GM12865 (cell line): ENCODE measurements at regions not wholly inside any gene's neighbourhood (a gene's known extent, or its start where the extent isn't known, plus 50 kb on each side); places are given as distances from the start of the nearest gene placed in this dataset.

Experiments used
- DNase-seq: peaks from one replicate; pipeline ENCODE4 v3.0.0; 2010; ENCODE audit warnings: low read depth
- H3K4me3 ChIP-seq: 2 replicates; pipeline ENCODE4 v1.5.1; 2011; ENCODE audit warnings: mild to moderate bottlenecking, low read depth, low read length, control low read depth
- CTCF ChIP-seq: IDR thresholded peaks from 2 replicates; pipeline ENCODE4 v1.5.1; 2011; ENCODE audit warnings: low read length, control low read depth, low read depth, inconsistent platforms; ENCODE audit not compliant: insufficient read depth; ENCODE audit errors: missing control alignments

- no peak for DNase-seq
- no peak overlapping the region for H3K4me3 ChIP-seq
- no peak for TF ChIP-seq CTCF
These were observed 1034.4 kb upstream of the KLHL29 start for GRCh38 chr2:22350621-22351020.

- peak; percentile 75 for TF ChIP-seq CTCF
- H3K4me3 ChIP-seq: no peak overlapping the region
- peak; percentile 38 for DNase-seq
These were observed 1029.1 kb upstream of the KLHL29 start for GRCh38 chr2:22355816-22356433.

GRCh38 chr2:22359071-22359672 is 1025.8 kb upstream of the KLHL29 start:
- no peak for TF ChIP-seq CTCF
- H3K4me3 ChIP-seq: no peak overlapping the region
- no peak for DNase-seq

- no peak for TF ChIP-seq CTCF
- no peak overlapping the region for H3K4me3 ChIP-seq
- no peak for DNase-seq
These were observed 1024.1 kb upstream of the KLHL29 start for GRCh38 chr2:22360735-22361374.

GRCh38 chr2:22361571-22361970 is 1023.4 kb upstream of the KLHL29 start:
- TF ChIP-seq CTCF: no peak
- DNase-seq: no peak
- no peak overlapping the region for H3K4me3 ChIP-seq

- TF ChIP-seq CTCF: no peak
- no peak overlapping the region for H3K4me3 ChIP-seq
- DNase-seq: no peak
These were observed 1009.9 kb upstream of the KLHL29 start for GRCh38 chr2:22375096-22375495.
